Right lobe of liver (tissue), 4 donors: ENCODE measurements at regions not wholly inside any gene's neighbourhood (a gene's known extent, or its start where the extent isn't known, plus 50 kb on each side); places are given as distances from the start of the nearest gene placed in this dataset.

Source experiments
- CTCF ChIP-seq, 4 donors: fragments of 200-600 bp in 3 of 4; fragments of 450-650 bp in 1 of 4; IDR thresholded peaks; one replicate each; pipeline versions ENCODE4 v1.5.1 to v1.8.0; 2016 to 2022; ENCODE audit warnings: antibody characterized with exemption in 4 of 4, mild to moderate bottlenecking in 2 of 4
- POLR2A ChIP-seq: fragments of 450-650 bp; IDR thresholded peaks from one replicate; pipeline ENCODE4 v1.6.1; 2017; ENCODE audit warnings: antibody characterized with exemption, mild to moderate bottlenecking
- donor health status: DM: no; HTN: no; CAD: no.
- donor health status: DM: no; HTN: no; CAD: no.
- donor health status: DM: no; HTN: yes; CAD: no.

- no peak for TF ChIP-seq CTCF (IDR thresholded peaks at IDR 0.05)
- TF ChIP-seq POLR2A = no peak
Measured at GRCh38 chr17:63311416-63311937, 134.6 kb downstream of the CYB561 start.
